ENCODE measurements at regions not wholly inside any gene's neighbourhood (a gene's known extent, or its start where the extent isn't known, plus 50 kb on each side); places are given as distances from the start of the nearest gene placed in this dataset.

GRCh38 chr18:72316497-72316896 is 227.6 kb downstream of the CBLN2 start:
- WGBS, 2 donors, result 78 to 80% methylated on average over 3 of the region's 3 CpGs
- no peak overlapping the region for H3K4me3 ChIP-seq
- no peaks in the 10 kb centered on the region for H3K36me3 ChIP-seq
- no peak for DNase-seq (ENCODE audit: low spot score in 2 of 2)
- H3K4me1 ChIP-seq, result no peaks in the 10 kb centered on the region
- no peak for TF ChIP-seq CTCF (IDR thresholded peaks at IDR 0.05)
- TF ChIP-seq POLR2A (IDR thresholded peaks at IDR 0.05), result no peak
- no peak for TF ChIP-seq EP300 (IDR thresholded peaks at IDR 0.05)
- H3K27ac ChIP-seq, result no peak overlapping the region
- H3K27me3 ChIP-seq, result no peaks in the 10 kb centered on the region
- H3K9me3 ChIP-seq, result no peaks in the 10 kb centered on the region

- H3K9me3 ChIP-seq, result no peaks in the 10 kb centered on the region
- H3K4me1 ChIP-seq, result no peaks in the 10 kb centered on the region
- TF ChIP-seq POLR2A (IDR thresholded peaks at IDR 0.05) (no peak), CTCF (IDR thresholded peaks at IDR 0.05) (no peak), EP300 (IDR thresholded peaks at IDR 0.05) (no peak)
- H3K27ac ChIP-seq, result no peak overlapping the region
- H3K4me3 ChIP-seq, result no peak overlapping the region
- H3K36me3 ChIP-seq, result no peaks in the 10 kb centered on the region
- no peak for DNase-seq (ENCODE audit: low spot score in 2 of 2)
- 73 to 79% methylated on average over 8 of the region's 8 CpGs for WGBS, 2 donors
- no peaks in the 10 kb centered on the region for H3K27me3 ChIP-seq
Observed at GRCh38 chr18:72283148-72283925, 260.8 kb downstream of the CBLN2 start.

DNA sequence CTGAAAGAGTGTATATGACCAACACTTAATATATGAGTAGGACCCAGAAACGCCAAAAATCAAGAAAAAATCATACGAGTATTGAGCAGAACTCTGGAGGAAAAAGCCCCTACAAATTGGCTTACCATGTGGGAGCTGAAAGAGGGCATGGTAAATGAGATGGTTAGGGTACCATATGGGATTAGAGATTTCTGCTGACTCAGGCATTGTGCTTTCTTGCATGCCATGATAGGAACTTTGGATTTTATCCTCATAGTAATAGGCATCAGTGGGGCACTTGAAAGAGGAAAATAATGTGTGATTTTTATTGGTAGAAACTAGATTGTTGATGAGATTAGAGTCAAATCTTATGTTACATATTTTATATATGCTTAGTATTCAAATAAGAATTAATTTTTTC is 271.1 kb downstream of the CBLN2 start:
- no peaks in the 10 kb centered on the region for H3K27me3 ChIP-seq
- no peaks in the 10 kb centered on the region for H3K4me1 ChIP-seq
- no peaks in the 10 kb centered on the region for H3K36me3 ChIP-seq
- no peak overlapping the region for H3K27ac ChIP-seq
- DNase-seq (ENCODE audit: low spot score in 2 of 2), result no peak
- peaks cover 0 to 10% (median 0%) of the 10 kb centered on the region in 4 donors for H3K9me3 ChIP-seq
- 88 to 92% methylated on average over 2 of the region's 2 CpGs for WGBS, 2 donors
- no peak overlapping the region for H3K4me3 ChIP-seq
- TF ChIP-seq EP300 (IDR thresholded peaks at IDR 0.05) (no peak), CTCF (IDR thresholded peaks at IDR 0.05) (no peak), POLR2A (IDR thresholded peaks at IDR 0.05) (no peak)

- no peaks in the 10 kb centered on the region for H3K27me3 ChIP-seq
- H3K27ac ChIP-seq, result no peak overlapping the region
- no peaks in the 10 kb centered on the region for H3K9me3 ChIP-seq
- DNase-seq (ENCODE audit: low spot score in 2 of 2), result no peak
- 31 to 32% methylated on average over 2 of the region's 2 CpGs for WGBS, 2 donors
- H3K4me3 ChIP-seq, result no peak overlapping the region
- no peaks in the 10 kb centered on the region for H3K36me3 ChIP-seq
- no peak for TF ChIP-seq EP300 (IDR thresholded peaks at IDR 0.05)
- TF ChIP-seq CTCF (IDR thresholded peaks at IDR 0.05), result no peak
- TF ChIP-seq POLR2A (IDR thresholded peaks at IDR 0.05), result no peak
- H3K4me1 ChIP-seq, result no peaks in the 10 kb centered on the region
Observed at GRCh38 chr18:72261590-72261989, 282.6 kb downstream of the CBLN2 start.

- Histone ChIP-seq H3K4me1 (no peaks in the 10 kb centered on the region), H3K9me3 (no peaks in the 10 kb centered on the region), H3K27me3 (no peaks in the 10 kb centered on the region), H3K4me3 (no peak overlapping the region), H3K36me3 (no peaks in the 10 kb centered on the region), H3K27ac (no peak overlapping the region)
- DNase-seq (ENCODE audit: low spot score in 2 of 2), result no peak
- 54 to 55% methylated on average over 4 of the region's 4 CpGs for WGBS, 2 donors
- no peak for TF ChIP-seq EP300 (IDR thresholded peaks at IDR 0.05)
- TF ChIP-seq POLR2A (IDR thresholded peaks at IDR 0.05), result no peak
- no peak for TF ChIP-seq CTCF (IDR thresholded peaks at IDR 0.05)
Observed at GRCh38 chr18:72246076-72246475, 298.1 kb downstream of the CBLN2 start.

Measured in tibial nerve (tissue), 4 donors.